ENCODE measurements at regions not wholly inside any gene's neighbourhood (a gene's known extent, or its start where the extent isn't known, plus 50 kb on each side); places are given as distances from the start of the nearest gene placed in this dataset.

DNA sequence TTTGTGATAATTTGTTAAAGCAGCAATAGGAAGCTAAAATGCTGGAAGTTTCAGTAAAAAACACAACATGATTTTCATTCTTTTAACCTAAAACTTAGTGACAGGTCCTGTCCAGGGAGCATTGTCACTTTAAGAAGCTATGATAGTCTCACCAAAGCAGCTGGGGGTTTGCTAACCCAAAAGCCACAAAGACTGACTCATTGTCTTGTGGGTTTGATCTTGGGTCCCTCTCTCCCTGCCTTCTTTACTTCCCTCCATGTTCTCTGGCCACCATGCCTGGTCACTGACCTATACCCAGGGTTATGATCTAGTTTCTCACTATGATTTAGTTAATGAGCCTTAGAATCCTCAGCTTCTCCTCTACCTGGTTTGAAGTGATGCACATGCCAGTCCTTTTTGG is 213.5 kb upstream of the PTGFR start:
- TF ChIP-seq YY1 (IDR thresholded peaks at IDR 0.05; ENCODE audit: insufficient read depth, insufficient read length) (no peak), SUZ12 (IDR thresholded peaks at IDR 0.05; ENCODE audit: extremely low read depth, insufficient read depth, insufficient read length) (no peak)
